HG03460 (cell line): ENCODE measurements at regions not wholly inside any gene's neighbourhood (a gene's known extent, or its start where the extent isn't known, plus 50 kb on each side); places are given as distances from the start of the nearest gene placed in this dataset.

Source experiments
- ATAC-seq: cut with Tn5 transposase; IDR thresholded peaks from one replicate; pipeline ENCODE4 v1.9.1; 2021; ENCODE audit not compliant: unreplicated experiment

GRCh38 chr4:157795495-157795894 is 377.3 kb downstream of the GASK1B start:
- ATAC-seq, result no peak

- ATAC-seq, result no peak
Observed at GRCh38 chr4:157792716-157793115, 380.1 kb downstream of the GASK1B start.

GRCh38 chr4:157791236-157791635 is 381.6 kb downstream of the GASK1B start:
- no peak for ATAC-seq

- no peak for ATAC-seq
Observed at GRCh38 chr4:157787618-157788017, 385.2 kb downstream of the GASK1B start.

- no peak for ATAC-seq
Observed at GRCh38 chr4:157781361-157781760, 391.5 kb downstream of the GASK1B start.

DNA sequence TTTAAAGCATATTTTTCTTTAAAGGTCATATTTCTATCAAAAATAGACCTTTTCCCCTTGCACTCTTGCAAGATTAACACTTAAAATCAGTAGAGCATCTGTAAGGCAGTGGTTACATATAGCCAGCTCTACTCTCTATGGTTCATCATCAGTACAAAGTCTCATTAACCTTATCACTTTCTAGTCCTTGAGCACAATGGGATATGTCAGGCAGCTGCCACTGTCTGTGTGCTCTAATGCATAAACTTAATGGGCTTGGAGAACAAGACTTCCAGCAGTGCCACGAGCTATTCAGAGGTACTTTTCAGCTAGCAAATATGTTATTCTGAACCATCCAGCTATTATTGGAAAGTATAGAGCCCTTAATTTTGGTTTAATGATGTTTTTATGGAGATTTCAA is 393.7 kb downstream of the GASK1B start:
- no peak for ATAC-seq

GRCh38 chr4:157776930-157777528 is 395.8 kb downstream of the GASK1B start:
- no peak for ATAC-seq

- ATAC-seq, result no peak
Observed at GRCh38 chr4:157775971-157776370, 396.9 kb downstream of the GASK1B start.

DNA sequence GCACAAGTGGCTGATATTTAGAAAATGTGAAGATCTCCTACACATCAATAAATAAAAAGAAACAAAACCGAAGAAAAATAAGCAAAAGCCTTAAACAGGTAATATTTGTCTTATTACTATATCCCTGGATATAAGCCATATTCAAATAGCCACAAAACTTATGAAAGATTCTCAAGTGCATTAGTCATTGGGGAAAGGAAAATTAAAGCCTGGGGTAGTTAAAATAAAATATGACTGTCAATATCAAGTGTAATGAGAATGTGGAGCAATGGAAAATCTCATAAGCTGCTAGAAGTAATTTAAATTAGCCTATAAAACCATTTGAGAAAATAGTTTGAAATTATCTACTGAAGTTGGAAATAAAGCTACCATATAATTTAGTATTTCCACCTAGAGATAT is 399.9 kb downstream of the GASK1B start:
- no peak for ATAC-seq

DNA sequence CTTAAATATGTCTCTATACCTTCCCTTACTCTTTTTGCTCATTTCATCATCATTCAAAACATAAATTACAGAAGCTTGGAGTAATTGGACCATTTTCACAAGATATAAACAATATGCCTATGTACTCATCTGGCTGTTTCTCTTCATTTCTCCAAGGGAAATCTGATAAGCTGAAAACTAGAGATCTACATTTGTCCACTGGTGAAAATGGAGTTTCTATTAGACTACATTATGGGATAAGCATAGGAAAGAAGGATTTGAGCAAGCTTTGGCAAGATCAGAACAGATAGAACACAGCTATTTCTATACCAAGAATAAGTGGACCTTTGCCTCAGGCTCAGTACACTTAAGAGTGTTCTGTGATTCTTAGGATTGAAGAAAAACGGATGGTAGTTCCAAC is 404.4 kb downstream of the GASK1B start:
- no peak for ATAC-seq

DNA sequence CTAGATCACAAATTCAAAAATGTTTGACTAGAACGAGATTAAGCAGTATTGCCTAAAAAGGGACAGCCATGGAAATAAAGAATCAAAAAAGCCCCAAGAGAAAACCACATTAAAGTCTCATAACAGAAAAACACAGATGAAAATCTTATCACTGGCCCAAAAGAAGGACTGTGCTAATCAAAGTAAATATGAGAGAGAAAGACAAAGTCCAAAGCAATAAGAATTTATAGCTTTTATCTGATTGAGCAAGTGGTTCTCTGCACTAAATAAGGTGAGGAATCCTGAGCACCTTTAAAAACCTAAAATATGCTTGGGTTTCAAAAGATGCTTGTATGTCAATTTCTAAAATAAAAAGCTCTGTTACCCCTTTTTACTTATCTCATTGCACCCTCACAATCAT is 409.3 kb downstream of the GASK1B start:
- no peak for ATAC-seq

DNA sequence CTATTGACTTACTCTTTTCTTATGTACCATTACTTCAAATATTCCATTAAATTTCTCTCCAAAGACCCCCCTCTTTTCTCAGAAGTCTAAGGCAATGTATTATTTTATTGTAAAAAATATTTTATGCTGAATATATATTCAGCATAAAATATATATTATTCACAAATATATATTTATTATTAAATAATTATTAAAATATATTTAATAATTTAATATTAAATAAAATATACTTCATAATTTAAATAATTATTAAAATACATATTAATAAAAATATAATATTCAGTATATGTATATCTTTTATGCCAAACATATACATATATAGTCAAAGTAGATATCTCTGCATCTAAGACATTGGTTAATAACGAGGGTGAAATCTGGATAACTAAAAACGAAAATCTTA is 418.4 kb downstream of the GASK1B start:
- ATAC-seq, result no peak

DNA sequence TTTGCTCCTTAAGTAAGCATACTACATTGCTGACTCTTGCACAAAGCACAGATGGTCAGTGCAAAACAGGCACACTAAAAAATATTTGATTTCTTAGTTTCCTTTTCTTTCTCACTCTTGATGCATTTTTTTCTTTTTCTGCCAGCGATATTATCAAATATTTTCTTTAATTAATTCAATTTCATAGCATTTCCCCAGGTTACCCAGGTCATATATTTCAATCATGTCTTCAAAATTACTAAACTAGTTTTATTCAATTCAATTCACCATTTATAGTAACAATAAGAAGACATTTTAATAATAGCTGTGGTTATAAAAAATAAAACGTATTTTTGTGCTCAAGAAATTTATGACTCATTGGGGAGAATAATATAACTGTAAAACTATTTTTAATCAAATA is 421.2 kb downstream of the GASK1B start:
- no peak for ATAC-seq

DNA sequence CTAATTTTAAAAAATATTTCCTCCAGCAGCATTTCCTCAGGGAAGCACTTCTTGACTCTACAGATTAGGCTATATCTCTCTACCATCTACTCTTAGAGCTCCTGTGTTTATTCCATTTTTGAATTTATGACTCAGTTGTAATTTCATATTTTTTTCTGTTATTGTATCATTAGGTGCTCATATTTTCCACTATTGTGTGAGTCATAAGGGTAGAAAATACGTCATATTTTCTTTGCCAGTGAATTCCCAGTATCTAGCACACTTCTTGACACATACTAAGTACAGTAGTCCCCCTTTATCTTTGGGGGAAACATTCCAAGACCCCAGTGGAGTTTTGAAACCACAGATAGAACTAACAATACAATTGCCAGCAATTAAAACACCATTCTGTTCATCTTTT is 431.2 kb downstream of the GASK1B start:
- no peak for ATAC-seq

- ATAC-seq, result no peak
Observed at GRCh38 chr4:157739242-157739641, 433.6 kb downstream of the GASK1B start.

- no peak for ATAC-seq
Observed at GRCh38 chr4:157728215-157728614, 444.6 kb downstream of the GASK1B start.

DNA sequence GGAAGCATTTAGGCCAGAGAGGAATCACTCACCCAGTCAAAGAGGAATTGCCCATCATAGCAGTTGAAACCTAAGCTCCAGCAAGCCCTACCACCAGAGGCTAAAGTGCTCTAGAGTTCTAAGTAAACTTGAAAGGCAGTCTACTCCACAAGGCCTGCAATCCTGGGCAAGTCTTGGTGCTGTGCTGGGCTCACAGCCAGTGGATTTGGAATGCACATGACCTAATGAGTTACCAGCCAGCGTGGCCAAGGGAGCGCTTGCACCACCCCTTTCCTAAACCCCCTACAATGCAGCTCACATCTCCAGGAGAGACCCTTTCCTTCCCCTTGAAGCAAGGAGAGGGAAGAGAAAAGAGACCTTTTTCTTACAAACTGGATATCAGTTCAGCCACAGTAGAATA is 445.7 kb downstream of the GASK1B start:
- no peak for ATAC-seq

DNA sequence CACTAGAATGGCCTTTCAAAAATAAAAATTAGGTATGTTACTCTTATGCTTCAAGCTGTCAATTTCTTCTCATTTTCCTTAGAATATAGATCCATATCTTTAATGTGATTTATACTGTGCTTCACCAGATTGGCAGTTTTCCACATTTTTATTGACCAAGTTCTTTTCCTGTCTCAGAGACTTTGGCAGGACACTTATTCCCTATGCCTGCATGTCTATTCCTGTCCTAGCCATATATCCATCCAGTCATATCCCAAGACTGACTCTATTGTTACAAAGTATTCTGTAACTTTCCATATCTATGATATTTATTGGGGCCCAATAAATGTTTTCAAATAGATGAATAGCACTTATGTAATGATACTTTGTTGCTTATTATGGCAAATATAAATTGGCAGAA is 450.7 kb downstream of the GASK1B start:
- no peak for ATAC-seq

DNA sequence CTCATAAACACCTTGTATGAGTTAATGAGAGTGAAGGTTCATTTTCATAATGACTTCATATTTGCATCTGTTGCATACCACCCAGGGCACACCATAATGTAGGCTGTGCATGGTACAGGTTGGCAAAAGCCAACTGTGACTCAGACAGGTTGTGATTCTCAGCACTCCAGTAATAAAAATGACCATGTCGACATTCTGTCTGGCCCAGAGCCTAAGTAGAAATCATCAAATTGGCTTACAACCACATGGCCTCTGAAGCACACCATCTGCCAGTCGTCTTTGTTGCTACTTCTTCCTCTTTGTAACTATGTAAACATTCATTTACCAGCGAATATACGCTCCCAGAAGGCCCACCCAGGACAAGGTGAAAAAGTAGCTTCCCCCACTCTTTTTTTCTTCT is 459.5 kb downstream of the GASK1B start:
- no peak for ATAC-seq

GRCh38 chr4:157706155-157706554 is 466.7 kb downstream of the GASK1B start:
- no peak for ATAC-seq

DNA sequence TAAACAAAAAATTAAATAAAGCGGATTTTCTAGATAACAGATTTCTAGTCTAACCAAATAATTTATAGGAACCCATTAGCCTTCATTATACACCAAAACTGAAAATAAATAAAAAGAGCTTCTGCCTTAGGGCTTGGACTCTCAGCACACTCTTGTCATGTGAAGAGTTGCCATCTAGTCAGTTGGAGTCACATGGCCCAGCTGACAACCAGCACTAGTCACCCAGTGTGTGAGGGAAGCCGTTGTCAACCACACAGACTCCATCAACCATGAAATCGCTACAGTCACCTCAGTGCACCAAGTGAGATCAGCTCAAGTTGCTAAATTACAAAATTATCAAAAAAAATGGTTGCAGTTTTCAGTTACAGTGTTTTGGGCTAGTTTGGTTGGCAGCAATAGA is 470.0 kb downstream of the GASK1B start:
- ATAC-seq, result no peak

GRCh38 chr4:157701695-157701994 is 471.2 kb downstream of the GASK1B start:
- ATAC-seq, result no peak

- ATAC-seq, result no peak
Observed at GRCh38 chr4:157700898-157701694, 471.7 kb downstream of the GASK1B start.
